Islet of Langerhans (tissue), 1 donor: ENCODE measurements at regions not wholly inside any gene's neighbourhood (a gene's known extent, or its start where the extent isn't known, plus 50 kb on each side); places are given as distances from the start of the nearest gene placed in this dataset.

Experiments
- FAIRE-seq: peaks from one replicate; lab custom pipeline; 2011; peaks lifted over from hg19 to GRCh38; lab: Jason Lieb, UNC

DNA sequence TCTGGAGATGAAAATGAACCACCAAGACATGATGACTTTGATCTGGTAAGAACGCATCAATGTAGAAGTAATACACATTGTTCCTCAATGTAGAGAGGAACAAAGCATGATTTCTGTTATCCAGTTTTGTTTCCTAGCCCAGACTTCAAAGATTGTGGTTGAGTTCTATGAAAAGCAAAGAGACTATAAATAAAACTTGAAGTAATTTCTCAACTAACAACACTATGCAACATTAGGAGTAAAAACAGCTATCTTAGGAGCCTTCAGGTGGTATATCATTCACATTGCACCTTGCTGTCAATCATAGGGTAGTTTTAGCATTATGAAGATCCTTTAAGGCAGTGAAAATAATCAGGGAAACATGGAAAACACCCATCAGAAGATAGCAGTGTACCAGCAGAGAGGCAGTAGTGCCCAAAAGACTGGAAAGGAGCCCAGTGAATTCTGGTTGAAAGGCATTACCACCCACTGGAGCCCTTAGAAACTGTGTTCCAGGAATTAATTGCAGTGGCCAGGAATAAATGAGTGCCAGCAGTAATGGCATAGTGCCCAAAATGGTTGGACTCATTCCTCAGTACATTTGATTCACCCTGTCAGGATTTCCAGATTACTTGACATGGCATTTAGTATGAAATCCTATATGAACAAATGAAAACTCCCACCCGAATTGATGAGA is 300.7 kb upstream of the CXXC4 start:
- FAIRE-seq = no peak

DNA sequence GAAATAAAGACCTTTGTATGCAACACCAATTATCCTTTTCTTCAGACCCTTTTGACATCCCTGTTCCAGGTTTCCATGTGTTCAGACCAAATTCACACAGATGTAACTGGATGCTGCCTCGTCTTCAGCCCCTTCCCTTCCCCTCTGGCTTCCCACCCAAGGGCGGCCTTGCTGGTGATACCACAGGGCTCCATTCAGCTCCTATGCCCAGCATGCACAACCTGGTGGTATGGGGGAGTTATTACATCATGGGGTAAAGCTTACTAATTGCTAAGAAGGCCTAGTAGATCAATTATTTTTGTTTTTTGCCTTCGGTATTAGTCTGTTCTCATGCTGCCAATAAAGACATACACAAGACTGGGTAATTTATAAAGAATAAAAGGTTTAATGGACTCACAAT is 317.0 kb upstream of the CXXC4 start:
- no peak for FAIRE-seq

DNA sequence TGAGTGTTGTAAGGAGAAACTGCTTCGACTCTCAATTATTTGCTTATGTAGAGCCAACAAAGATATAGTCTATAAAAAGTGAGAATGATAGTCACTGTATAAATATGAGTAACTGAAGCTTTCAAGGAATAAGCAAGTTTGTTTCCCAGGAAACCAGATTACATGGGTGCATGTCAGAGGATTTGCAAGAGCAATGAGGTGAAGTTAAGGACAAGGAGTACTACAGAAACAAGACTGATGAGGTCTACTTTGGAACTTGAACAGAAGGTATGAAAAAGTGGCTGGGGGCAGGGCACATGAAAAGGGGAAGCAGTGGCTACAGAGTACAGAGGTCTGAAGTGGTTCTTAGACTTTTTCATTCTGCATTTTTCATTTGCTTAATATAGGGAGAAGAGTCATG is 321.0 kb upstream of the CXXC4 start:
- no peak for FAIRE-seq

DNA sequence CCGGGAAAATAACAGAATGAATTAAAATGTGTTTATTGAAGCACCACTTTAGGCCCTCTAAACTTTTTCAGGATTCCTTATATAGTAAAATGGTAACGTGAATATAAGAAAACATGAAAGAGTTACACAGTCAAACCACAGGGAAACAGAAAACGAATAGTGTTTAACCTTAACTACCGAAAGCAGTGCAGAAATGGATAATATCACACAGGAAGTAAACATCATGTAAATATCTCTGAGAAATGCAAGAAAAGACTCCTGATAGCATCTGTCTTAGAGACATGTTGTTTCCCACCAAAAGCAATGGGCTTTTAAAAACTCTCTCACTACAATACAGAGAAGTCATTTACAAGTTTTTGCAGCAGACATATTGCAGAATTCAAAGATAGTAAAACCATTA is 323.9 kb upstream of the CXXC4 start:
- FAIRE-seq = no peak

DNA sequence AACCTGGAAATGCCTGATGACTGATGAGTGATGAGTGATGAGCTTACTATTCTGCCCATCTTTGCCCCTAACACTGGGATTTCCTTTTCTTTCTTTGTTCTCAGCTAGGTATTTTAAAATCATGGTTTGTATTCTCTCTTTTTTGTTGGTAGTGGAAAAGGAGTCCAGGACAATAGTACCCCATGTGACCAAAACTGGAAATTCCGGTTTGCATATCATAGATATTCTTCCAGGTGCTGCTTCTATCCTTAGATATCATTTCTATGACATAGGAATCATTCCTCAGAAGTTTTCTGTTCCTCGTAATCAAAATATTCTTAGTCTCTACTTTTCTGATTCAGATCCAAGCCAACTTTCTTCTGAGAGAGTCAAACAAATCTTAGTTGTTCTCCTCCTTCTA is 320.5 kb upstream of the TET2 start:
- FAIRE-seq = no peak

DNA sequence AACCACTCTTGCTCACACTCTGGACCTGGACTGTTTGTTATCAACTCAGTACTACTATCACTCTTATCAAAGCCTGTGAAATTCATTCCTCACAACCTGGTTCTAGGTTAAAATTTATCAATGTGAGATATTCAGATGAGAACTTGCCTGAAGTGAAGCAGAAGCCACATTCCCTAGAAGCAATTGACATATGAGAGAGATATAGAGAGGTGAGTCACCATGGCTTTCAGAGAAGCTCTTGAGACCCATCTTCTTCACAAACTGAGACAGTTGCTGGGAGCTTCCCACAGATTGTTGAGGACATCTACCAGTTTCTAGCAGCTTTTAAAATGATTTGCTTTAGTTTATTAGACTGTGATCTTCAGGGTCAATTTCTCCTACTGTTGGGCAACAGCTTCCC is 316.9 kb upstream of the TET2 start:
- no peak for FAIRE-seq

DNA sequence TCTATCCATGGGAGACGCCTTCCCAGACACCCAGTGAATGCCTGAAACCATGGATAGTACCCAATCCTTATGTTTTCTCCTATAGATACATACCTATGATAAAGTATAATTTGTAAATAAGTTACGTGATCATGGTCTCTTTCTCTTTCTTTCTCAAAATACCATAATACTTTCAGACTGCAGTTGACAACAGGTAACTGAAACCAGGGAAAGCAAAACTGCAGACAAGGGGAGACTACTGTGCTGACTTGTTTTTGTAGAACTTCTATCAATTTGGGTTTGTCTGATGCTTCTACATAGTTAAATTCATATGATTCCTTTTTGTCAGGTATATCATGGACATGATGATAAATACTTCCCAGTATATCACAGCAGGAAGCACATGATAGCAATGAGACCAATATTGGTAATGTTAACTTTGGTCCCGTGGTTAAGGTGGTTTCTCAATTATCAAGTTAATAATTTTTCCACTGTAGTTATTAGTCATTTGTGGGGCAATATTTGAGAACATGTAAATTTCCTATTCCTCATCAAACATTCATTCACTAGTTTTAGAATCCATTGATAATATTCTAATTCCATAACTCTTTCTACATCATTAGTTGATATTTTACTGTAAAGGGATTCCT is 298.0 kb upstream of the TET2 start:
- FAIRE-seq = no peak

DNA sequence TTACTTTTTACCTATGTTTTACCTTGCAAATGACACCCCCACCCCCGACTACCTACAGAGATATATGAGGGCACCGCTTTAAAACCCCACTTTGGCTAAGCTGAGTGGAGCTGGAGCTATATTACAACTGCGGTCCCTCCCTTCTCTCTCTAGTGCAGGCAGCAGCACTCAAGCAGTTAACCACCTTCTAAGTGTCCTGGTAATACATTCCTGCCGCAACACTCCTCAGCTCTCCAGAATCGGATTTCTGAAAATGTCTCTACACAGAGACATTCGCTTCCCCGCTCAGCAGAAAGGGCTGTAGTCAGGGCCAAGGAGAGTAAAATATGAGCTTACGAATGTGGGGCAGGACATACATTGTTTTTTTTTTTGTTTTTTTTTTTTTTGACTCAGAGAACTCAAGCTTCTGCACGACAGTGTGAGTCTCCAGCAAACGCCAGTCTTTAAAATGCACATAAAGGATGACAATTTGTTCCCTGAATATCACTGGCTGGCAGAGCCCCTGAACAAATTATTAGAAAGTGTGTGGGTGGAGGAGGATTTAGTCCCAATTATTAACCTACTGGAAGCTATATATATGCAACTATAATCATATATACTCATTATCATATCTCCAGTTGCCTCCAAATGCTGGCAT is 287.0 kb upstream of the TET2 start:
- no peak for FAIRE-seq

DNA sequence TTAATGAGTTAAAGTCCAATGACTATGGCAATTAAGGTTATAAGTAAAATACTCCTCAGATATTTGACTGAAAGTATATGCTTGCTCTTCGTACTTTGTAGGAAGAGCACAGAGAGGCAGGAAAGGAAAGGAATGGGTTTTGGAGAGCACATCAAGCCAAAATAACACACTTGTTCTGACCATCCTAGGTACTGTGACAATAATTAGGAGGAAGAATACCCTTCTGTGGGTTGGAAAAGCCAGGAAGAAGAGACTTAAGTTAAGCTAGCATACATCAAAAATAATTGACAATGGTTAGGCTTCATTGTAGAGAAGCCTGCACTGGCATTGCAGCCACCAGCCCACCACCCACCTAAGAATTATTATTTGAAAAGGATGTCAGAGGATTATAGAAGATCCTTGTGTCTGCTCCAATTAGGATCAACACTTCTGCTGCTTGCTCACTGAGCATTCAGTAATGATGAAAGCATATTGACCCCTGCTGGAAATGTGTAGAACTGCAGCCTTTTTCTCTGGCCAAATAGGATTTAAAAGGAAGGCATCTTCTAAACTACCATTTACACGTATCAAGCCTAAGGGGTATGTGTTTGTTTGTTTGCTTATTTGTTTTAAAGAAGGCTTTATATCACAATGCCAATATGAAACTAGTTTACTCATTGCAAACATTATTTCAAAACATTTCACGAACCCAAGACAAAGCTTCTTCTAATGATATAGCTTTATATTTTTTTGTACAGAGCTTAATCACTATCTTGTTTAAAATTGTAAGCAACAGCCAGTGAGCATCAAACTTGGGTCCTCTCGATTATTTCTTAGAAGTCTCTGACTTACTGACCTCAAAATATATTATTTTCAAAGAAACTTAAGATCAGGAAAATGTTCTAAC is 286.2 kb upstream of the TET2 start:
- peak; percentile 99 for FAIRE-seq

DNA sequence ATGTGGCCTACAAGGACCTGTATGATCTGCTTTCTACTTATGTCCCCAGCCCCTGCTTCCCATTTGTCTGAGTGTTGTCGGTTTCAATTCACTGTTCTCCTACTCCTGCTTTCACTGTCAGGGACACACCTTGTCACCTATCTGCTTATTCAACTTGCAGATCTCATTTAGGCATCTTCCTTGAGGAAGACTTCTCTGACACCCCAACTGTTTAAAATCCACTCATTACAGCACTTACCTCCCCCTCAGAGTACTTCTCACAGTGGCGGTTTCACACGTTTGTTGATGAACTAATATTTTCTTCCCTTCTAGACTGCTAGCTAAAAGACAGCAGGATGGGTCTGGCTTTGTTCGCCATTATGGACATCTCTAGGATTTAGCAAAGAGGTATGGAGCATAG is 279.9 kb upstream of the TET2 start:
- FAIRE-seq = no peak

DNA sequence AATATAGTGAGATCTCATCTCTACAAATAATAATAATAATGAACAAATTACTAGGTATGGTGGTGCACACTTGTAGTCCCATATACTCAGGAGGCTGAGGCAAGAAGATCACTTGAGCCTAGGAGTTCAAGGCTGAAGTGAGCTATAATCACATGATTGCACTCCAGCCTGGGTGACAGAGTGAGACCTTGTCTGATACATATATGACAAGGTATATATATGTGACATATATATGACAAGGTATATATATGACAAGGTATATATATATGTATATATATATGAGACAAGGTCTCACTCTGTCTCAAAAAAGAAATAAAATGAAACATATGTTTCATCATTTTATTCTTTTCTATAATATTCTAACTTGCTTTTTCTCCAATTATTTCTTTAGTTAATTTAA is 278.1 kb upstream of the TET2 start:
- no peak for FAIRE-seq

DNA sequence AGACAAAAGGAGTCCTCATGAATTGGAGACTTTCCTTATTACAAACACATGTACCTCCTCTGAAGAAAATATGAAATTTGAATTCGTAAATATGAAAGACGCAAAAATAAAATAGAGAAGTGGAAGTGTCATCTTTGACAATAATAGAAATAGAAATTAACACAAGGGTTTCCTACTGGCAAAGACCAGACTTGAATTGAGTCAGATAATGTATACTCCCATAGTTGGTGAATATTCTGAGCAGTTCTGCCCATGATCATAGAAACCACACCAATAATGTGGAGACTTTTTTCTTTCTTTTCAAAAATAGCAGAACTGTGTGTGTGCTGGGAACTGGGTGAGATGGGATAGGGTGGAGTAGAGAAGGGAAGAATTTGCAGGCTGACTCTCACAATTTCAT is 277.7 kb upstream of the TET2 start:
- no peak for FAIRE-seq

DNA sequence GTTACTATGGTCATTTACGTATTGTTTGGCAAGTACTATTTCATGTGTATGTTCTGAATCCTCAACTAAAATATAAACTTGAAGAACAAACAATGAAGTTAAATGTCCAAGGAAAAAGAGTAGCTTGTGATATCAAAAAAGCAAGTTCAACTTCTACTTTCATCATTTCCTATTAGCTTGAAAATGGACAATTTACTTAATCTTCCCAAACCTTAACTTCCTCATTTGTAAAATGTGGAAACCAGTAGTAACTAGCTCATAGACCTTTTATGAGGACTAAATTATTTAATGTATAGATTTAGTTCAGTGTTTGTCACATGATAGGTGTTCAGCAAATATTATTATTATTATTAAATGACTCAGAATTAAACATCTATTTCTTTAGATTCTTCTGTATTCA is 276.8 kb upstream of the TET2 start:
- no peak for FAIRE-seq

DNA sequence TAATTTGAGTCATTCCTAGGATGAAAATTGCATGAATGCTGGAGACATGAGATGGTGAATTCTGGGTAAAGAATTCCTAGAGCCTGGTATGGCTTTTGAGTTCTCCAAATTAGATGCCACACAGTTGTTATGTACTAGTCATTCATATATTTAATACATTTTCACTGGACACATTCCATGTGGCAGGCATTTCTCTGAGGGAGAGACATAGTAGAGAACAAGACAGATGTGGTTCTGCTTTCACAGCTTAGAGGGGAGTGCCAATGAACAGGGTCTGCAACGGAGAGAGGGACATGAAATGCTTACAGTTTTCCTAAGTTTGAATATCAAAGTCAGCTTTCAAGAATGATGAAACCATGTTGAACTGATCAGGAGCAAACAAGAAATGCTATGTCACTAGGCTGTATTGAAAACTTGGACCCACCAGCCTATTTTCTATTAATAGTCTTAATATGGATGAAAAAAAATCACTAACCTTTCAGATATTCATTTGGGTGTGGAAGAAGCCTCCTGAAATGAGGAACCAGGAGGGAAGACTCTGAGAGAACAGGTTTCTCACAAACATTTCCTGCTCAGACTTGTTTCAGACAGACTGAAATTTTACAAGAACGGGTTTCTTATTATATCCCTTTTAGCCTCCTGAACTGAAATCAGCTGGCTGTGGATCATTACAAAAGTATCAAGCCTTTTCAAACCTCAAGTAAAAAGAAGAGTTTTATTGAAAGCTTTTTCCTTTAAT is 276.0 kb upstream of the TET2 start:
- FAIRE-seq = no peak

DNA sequence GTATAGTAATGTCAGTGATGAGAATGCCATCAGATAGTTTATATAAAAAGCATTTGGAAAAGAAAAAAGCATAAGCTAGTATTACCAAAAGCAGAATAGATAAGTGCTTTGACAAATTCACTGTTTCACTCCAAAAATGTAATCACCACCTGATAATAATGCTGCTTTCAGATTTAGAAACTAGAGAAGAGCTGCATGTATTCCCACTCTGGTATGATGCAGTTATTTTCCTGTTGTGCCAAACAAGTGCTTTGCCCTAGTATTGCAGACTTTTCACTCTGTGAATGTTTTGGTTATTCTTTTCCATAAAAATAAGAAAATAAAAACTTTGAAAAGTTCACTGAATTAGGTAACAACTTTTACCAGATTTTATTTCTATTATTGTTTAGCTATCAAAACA is 267.7 kb upstream of the TET2 start:
- FAIRE-seq = no peak

DNA sequence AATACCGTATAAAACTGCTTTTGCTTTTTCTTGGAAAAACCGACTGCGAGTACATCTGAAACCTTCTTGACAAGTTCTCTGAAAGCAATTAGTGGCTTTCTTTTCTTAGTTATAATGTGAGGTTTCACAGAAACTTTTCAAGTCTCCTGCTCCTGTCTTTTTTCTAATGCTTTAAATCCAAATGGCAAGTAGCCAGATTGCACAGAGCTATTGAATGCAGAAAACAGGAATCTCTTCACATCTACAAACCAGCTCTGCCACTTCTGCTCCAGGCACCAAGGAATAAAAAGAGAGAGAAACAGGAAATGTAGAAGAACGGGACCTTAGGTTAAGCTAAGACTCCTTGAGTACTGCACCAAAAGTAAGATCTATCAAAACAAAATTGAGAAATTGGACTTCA is 267.3 kb upstream of the TET2 start:
- FAIRE-seq = no peak

DNA sequence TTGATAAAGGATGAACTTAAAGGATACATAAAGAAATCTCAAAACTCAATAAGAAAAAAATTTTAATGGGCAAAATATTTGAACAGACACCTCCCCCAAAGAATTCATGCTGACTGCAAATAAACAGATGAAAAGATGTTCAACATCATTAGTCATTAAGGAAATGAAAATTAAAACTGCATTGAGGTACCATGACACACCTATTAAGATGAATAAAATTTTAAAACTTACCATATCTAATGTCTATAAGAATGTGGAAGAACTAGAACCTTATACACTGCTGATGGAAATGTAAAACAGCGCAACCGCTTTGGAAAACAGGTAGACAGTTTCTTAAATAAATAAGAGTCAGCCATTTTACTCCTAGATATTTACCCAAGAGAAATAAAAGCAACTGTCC is 266.8 kb upstream of the TET2 start:
- no peak for FAIRE-seq

DNA sequence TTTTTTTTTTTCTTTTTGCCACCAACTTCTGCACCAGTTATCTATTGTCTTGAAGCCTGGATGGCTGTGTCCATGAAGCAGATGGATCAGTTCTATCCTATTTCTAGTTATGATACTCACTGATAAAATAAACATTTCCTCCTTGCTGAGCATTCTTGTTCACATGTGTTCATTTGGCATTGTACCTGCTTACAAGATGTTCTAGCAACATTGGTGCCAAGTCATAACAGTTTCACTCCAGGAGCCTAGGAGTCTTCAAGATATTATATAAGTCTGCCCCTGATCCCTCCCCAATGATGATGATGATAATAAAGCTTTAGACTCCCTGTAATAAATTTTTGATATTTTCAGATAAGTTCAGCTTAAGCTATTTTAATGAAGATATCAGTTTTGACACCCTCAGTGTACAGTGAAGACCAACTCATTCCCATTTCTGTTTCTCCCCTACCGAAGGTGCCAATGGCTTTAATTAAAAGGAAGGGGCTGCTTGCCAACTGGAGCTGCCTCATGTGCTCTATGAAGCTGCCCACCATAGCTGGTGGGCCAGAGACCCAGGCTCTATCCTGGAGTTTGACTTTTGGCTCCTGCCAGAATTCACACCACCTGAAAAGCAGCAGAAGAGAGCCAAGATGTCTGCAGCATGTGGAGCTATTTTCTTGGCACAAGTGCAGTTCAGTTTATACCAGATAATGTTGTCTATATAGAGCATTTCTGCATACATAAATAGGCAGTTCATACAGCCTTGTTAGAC is 265.4 kb upstream of the TET2 start:
- FAIRE-seq = no peak

DNA sequence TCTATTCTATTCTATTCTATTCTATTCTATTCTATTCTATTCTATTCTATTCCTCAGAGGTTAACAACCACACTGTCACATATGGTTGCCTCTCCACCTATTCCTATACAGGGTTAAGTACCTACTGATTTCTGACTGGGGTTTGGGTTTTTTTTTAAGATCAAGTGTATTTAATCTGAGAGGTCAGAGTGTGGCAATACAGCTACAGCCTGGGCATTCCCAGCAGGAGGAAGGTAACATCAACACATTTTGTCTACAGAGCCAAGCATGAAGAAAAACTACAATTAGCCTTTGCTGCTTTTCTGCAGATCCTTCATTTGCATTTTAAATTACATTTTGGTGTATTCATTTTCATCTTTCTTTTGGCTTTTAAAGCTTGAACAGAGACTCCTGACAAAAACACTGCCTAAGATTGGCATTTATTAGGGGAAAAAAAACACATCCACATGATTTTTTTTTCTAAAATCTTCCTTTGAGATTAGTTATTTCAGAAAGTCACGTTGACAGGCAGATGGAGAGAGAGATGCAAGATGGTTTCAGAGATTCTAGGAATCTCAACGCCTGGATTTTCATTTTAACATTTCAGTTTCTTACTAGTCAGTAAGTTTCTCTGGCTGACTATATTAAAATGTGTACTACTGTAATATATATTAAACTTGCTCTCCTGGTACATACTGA is 255.9 kb upstream of the TET2 start:
- FAIRE-seq = no peak

DNA sequence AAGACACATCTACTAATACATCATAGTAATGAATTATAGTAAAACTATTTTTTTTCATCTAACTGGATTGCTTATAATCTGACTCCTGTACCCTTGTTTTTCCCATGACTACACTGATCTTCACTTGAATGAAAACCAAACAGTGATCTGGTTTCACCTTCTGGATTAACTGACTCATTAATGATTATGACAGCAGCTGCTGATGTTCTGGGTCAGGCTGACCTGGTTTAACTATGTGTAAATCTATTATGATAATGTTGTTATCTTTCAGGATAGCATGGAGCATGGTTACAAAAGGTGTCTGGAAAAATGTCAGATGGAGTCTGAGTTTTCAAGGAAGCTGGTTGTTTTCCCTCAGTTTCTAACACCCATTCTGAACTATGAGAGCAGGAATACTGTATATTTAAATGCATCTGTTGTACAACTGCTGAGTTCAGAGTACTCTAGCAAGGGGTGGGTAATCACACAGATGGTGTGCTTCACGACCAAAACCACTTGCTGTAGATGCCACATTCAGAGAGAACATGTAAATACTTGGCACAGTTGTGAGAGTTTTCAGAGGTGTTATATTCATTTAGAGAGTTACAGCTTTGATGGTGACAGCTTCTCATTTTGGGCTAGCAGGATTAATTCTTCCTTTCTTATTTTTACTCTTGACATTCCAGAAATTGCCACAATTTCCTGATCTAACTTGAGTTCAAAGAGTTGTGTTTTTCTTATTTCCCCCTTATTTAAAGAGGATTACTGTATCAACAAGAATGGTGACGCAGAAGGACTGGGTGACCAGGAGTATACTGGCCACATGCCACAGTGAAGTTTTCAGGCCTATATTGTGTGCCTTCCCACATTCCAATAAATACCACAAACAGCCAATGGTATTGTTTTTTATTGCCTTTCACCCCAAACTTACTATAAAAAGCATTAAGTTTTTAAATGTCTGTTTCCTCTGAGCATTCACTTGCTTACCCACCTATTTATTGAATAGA is 249.7 kb upstream of the TET2 start:
- FAIRE-seq = peak; percentile 99
